ENCODE measurements at regions not wholly inside any gene's neighbourhood (a gene's known extent, or its start where the extent isn't known, plus 50 kb on each side); places are given as distances from the start of the nearest gene placed in this dataset.

DNA sequence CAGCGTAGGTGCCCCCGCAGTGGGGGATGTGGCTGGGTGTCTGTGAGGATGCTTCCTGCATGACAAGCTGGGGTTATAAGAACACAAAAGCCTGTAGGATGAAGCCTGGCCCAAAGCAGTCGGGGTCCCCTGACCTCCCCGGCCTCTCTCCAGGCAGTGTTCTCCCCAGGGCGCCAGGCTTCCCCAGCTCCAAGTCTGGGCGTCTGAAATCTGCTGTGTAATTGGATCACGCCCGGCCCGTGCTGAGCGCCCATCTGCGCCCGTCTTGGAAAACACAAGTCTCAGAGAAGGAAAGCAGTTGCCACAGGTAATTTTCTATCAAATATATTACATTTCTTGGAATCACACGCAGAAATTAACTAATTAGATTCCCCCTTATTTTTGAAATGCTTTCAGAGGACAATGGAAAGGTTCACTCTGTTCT, 233.3 kb downstream of the CTTN start:
- no peak for DNase-seq (ENCODE audit: low read depth)
- no peak overlapping the region for H3K4me3 ChIP-seq (ENCODE audit: low read depth, low read length)
- TF ChIP-seq, protein P1, sequence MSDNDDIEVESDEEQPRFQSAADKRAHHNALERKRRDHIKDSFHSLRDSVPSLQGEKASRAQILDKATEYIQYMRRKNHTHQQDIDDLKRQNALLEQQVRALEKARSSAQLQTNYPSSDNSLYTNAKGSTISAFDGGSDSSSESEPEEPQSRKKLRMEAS (IDR thresholded peaks at IDR 0.05; ENCODE audit: low read depth, low read length), result no peak
- TF ChIP-seq POLR2A (IDR thresholded peaks at IDR 0.05; ENCODE audit: extremely low read depth, insufficient read length) (no peak), MYC (IDR thresholded peaks at IDR 0.05; ENCODE audit: low read depth, low read length) (no peak)
- TF ChIP-seq, protein P2, sequence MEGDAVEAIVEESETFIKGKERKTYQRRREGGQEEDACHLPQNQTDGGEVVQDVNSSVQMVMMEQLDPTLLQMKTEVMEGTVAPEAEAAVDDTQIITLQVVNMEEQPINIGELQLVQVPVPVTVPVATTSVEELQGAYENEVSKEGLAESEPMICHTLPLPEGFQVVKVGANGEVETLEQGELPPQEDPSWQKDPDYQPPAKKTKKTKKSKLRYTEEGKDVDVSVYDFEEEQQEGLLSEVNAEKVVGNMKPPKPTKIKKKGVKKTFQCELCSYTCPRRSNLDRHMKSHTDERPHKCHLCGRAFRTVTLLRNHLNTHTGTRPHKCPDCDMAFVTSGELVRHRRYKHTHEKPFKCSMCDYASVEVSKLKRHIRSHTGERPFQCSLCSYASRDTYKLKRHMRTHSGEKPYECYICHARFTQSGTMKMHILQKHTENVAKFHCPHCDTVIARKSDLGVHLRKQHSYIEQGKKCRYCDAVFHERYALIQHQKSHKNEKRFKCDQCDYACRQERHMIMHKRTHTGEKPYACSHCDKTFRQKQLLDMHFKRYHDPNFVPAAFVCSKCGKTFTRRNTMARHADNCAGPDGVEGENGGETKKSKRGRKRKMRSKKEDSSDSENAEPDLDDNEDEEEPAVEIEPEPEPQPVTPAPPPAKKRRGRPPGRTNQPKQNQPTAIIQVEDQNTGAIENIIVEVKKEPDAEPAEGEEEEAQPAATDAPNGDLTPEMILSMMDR (IDR thresholded peaks at IDR 0.05; ENCODE audit: low read depth, low read length), result no peak

DNA sequence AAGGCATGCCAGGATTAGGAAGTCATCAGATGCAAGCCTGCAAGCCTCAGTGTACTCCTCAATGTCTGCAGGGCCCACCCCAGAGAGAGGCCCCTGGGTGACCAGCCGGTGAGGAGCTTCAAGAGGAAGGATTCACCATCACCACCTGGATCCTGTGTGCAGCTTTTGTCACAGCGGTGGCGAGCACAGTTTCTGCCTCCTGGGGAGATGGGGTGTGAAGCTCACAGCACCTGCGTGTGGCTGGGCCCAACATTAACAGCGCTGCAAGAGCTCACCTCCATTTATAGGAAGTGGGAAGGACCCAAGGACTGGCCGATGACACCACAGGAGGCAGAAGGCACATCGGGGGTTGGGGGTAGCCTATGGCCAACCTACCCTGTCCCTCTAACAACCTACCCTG, 235.3 kb downstream of the CTTN start:
- TF ChIP-seq, protein P1 (IDR thresholded peaks at IDR 0.05; ENCODE audit: low read depth, low read length), result no peak
- TF ChIP-seq POLR2A (IDR thresholded peaks at IDR 0.05; ENCODE audit: extremely low read depth, insufficient read length), result no peak
- TF ChIP-seq, protein P2 (IDR thresholded peaks at IDR 0.05; ENCODE audit: low read depth, low read length), result no peak
- no peak for TF ChIP-seq MYC (IDR thresholded peaks at IDR 0.05; ENCODE audit: low read depth, low read length)
- no peak for DNase-seq (ENCODE audit: low read depth)
- H3K4me3 ChIP-seq (ENCODE audit: low read depth, low read length), result no peak overlapping the region

DNA sequence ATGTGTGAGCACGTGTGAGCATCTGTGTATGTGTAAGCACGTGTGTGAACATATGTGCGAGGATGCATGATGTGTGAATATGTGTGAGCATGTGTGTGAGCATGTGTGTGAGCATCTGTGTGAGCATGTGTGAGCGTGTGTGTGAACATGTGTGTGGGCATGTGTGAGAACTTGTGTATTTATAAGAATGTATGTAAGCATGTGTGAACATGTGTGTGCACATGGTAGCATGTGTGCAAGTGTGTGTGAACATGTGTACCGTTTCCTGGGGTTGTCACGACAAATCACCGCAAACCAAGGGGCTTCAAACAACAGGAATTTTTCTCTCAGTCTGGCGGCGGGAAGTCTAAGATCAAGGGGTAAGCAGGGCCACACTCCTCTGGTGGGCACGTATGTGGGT, 238.3 kb downstream of the CTTN start:
- TF ChIP-seq, protein P2 (IDR thresholded peaks at IDR 0.05; ENCODE audit: low read depth, low read length), result no peak
- TF ChIP-seq POLR2A (IDR thresholded peaks at IDR 0.05; ENCODE audit: extremely low read depth, insufficient read length) (no peak), MYC (IDR thresholded peaks at IDR 0.05; ENCODE audit: low read depth, low read length) (no peak)
- TF ChIP-seq, protein P1 (IDR thresholded peaks at IDR 0.05; ENCODE audit: low read depth, low read length), result no peak
- DNase-seq (ENCODE audit: low read depth), result no peak
- H3K4me3 ChIP-seq (ENCODE audit: low read depth, low read length), result no peak overlapping the region

DNA sequence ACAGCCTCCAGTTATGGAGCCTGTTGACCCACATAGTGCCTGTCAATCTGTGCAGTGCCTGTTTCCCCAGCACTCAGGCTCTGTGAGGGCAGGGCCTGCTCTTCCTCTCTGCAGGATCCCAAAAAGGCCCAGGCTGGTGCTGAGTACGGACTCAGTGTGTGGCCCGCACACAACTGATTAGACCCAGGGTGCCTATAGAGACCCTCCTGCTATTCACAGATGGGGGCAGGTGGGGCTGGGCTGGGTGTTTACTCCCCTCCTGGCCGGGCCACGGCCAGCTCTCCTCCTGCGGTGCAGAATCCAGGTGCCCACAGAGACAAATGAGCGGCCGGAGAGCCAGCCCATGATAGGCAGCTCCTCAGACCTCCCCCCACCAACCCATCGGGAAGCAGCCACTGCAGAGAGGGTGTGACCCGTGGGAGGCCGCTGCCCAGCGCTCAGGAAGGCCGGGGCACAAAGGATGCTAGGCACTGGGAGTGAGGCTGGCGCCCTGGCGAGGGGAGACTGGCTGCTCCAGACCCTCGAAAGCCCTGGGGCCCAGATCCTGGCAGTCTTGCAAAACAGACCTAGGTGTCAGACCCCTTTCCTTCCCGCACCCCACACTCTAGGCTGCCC, 239.0 kb downstream of the CTTN start:
- no peak overlapping the region for H3K4me3 ChIP-seq (ENCODE audit: low read depth, low read length)
- DNase-seq (ENCODE audit: low read depth), result no peak
- TF ChIP-seq MYC (IDR thresholded peaks at IDR 0.05; ENCODE audit: low read depth, low read length), result no peak
- TF ChIP-seq, protein P2 (IDR thresholded peaks at IDR 0.05; ENCODE audit: low read depth, low read length), result no peak
- TF ChIP-seq POLR2A (IDR thresholded peaks at IDR 0.05; ENCODE audit: extremely low read depth, insufficient read length), result no peak
- TF ChIP-seq, protein P1 (IDR thresholded peaks at IDR 0.05; ENCODE audit: low read depth, low read length), result no peak

DNA sequence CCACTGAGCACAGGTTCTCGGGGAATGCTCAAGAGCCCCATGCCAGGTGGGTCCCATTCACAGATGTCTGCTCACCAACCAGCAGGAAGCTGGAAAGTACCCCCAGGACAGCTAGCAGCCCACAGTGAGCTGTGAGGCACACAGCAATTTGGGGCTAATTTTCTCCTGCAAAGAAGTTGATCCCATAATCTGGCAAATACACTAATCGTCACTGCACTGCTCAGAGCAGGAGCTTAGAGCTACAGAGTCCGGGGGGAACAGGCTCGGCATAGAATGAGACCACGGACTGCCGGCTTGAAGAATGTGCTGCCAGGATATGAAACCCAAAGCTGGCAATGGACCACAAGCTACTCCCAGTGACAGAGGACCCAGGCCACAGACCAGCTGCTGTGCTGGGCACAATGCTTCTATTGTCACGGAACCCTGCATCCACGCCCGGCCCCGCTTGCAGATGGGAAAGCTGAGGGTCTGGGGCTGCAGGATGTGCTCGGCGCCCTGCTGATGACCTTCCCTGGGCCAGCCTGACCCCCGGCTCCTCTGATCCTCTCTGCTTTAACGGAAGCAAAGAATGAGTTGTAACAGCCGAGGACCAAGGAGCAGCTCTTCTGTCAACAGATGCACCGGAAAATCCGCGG, 239.7 kb downstream of the CTTN start:
- DNase-seq (ENCODE audit: low read depth), result no peak
- no peak overlapping the region for H3K4me3 ChIP-seq (ENCODE audit: low read depth, low read length)
- TF ChIP-seq, protein P2 (IDR thresholded peaks at IDR 0.05; ENCODE audit: low read depth, low read length), result no peak
- TF ChIP-seq MYC (IDR thresholded peaks at IDR 0.05; ENCODE audit: low read depth, low read length), result no peak
- TF ChIP-seq POLR2A (IDR thresholded peaks at IDR 0.05; ENCODE audit: extremely low read depth, insufficient read length), result no peak
- TF ChIP-seq, protein P1 (IDR thresholded peaks at IDR 0.05; ENCODE audit: low read depth, low read length), result no peak

Data from NB4 (cell line).